ENCODE measurements at regions not wholly inside any gene's neighbourhood (a gene's known extent, or its start where the extent isn't known, plus 50 kb on each side); places are given as distances from the start of the nearest gene placed in this dataset.
A peak's percentile ranks its signal among the peaks of the same experiment; 100 is the strongest.
"Not testable (repeated sequence)": the region's sequence is repeated elsewhere in the genome, so short reads cannot be mapped to it uniquely, and the experiment has no call there.

DNA sequence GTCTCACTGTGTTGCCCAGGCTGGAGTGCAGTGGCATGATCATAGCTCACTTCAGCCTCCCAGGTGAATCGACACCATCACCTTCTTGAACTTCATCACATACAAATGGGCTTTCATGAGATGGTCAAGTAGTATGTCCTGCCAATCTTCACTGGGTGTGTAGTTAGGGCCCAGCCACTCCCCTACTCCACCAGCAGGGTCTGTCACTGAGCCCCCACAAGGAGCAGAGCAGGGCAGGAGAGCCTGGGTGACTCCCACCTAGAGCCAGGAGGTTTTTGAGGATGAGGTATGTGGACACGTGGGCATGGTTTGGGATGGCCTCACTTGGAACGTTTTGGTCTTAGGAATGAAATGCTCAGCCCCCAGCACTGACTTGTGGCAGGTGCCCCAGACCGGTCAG lies 4037.7 kb upstream of the TPTE start:
- H3K4me1 ChIP-seq (replicated peaks in 1 of 2; ENCODE audit: control insufficient read depth in 2 of 2, insufficient read depth in 2 of 2, low read length in 2 of 2); H3K9me3 ChIP-seq (replicated peaks; ENCODE audit: control insufficient read depth, insufficient read depth, low read depth, low read length); H3K4me2 ChIP-seq (ENCODE audit: insufficient read depth, low read length); H3K79me2 ChIP-seq (ENCODE audit: control insufficient read depth, insufficient read depth, low read length); in situ Hi-C loops (cut with MboI); H2AFZ ChIP-seq (ENCODE audit: low read depth, low read length); DNase-seq (ENCODE audit: extremely low read depth in 1 of 4, low spot score in 3 of 4); H4K20me1 ChIP-seq (replicated peaks; ENCODE audit: control insufficient read depth, insufficient read depth, low read length); intact Hi-C loops (cut with micrococcal nuclease); FAIRE-seq; BruUV-seq (replicated peaks); H3K36me3 ChIP-seq (ENCODE audit: control insufficient read depth, insufficient read depth, low read length); H3K9ac ChIP-seq (ENCODE audit: insufficient read depth in 1 of 2, low read depth in 2 of 2, low read length in 2 of 2); CTCF ChIA-PET (ENCODE audit: low intra/inter-chr PET ratio); H3K4me3 ChIP-seq; POLR2A ChIA-PET; H3K27me3 ChIP-seq (ENCODE audit: control insufficient read depth in 2 of 2, insufficient read depth in 2 of 2, low read length in 2 of 2); H3K27ac ChIP-seq (ENCODE audit: extremely low read depth, low read depth, low read length); H3K9me1 ChIP-seq (ENCODE audit: control insufficient read depth, insufficient read depth, low read length): not testable (repeated sequence)
- WGBS (ENCODE audit: insufficient coverage, low coverage, missing lambda C conversion rate), result no CpG with 5 or more reads among the region's 4 CpGs
- peak; percentile 67 for ATAC-seq

DNA sequence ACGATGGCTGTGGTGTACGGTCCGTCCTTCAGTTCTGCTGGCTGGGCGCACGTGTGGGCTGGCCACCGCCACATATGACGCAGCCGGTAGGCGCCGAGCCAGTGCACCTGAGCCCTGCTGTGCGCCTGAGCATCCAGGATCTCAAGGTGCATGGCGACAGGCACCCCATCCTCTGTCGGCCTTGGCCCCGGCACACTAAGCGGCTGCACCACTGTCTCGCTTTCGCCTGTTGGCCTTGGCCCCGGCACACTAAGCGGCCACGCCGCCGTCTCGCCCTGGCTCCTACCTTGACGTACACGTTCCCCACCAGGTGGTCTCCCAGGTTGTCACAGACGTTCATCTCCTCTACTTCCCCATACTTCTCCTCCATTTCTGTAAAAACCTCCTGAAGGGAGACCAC lies 4034.6 kb upstream of the TPTE start:
- POLR2A ChIA-PET; ATAC-seq; H3K27ac ChIP-seq (ENCODE audit: extremely low read depth, low read depth, low read length); H3K36me3 ChIP-seq (ENCODE audit: control insufficient read depth, insufficient read depth, low read length); H2AFZ ChIP-seq (ENCODE audit: low read depth, low read length); H4K20me1 ChIP-seq (replicated peaks; ENCODE audit: control insufficient read depth, insufficient read depth, low read length); CTCF ChIA-PET (ENCODE audit: low intra/inter-chr PET ratio); FAIRE-seq; intact Hi-C loops (cut with micrococcal nuclease); H3K4me3 ChIP-seq; H3K4me1 ChIP-seq (replicated peaks in 1 of 2; ENCODE audit: control insufficient read depth in 2 of 2, insufficient read depth in 2 of 2, low read length in 2 of 2); H3K4me2 ChIP-seq (ENCODE audit: insufficient read depth, low read length); BruUV-seq (replicated peaks); DNase-seq (ENCODE audit: extremely low read depth in 1 of 4, low spot score in 3 of 4); H3K27me3 ChIP-seq (ENCODE audit: control insufficient read depth in 2 of 2, insufficient read depth in 2 of 2, low read length in 2 of 2); in situ Hi-C loops (cut with MboI); H3K9me1 ChIP-seq (ENCODE audit: control insufficient read depth, insufficient read depth, low read length); H3K9me3 ChIP-seq (replicated peaks; ENCODE audit: control insufficient read depth, insufficient read depth, low read depth, low read length); H3K9ac ChIP-seq (ENCODE audit: insufficient read depth in 1 of 2, low read depth in 2 of 2, low read length in 2 of 2); H3K79me2 ChIP-seq (ENCODE audit: control insufficient read depth, insufficient read depth, low read length): not testable (repeated sequence)
- WGBS (ENCODE audit: insufficient coverage, low coverage, missing lambda C conversion rate), result 100% methylated on average over 3 of the region's 26 CpGs
- TF ChIP-seq POLR2G (IDR thresholded peaks at IDR 0.05; ENCODE audit: low read depth, low read length), result 0 out of 2 replicates have a peak, but pooled peaks have one; percentile 26

DNA sequence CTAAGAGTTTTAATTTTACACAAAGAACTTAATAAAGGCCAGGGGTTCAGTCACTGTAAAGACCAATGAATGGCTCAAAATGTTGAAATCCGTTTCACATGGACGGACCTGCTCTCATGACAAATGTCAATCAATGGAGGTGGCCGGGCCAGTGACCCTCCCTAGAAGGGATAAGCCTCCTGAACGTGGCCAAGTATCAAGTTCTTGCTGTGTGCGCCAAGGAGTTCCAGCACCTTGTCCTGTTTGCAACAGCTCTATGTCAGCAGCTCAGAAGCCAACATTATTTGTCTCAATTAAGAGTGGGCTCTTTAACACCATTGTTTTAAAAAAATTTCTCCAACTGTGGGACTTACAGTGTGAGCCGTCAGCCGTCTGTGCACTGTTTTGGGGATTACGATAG lies 4028.7 kb upstream of the TPTE start:
- ATAC-seq; H4K20me1 ChIP-seq (replicated peaks; ENCODE audit: control insufficient read depth, insufficient read depth, low read length); H2AFZ ChIP-seq (ENCODE audit: low read depth, low read length); H3K9me3 ChIP-seq (replicated peaks; ENCODE audit: control insufficient read depth, insufficient read depth, low read depth, low read length); H3K79me2 ChIP-seq (ENCODE audit: control insufficient read depth, insufficient read depth, low read length); POLR2A ChIA-PET; H3K4me1 ChIP-seq (replicated peaks in 1 of 2; ENCODE audit: control insufficient read depth in 2 of 2, insufficient read depth in 2 of 2, low read length in 2 of 2); H3K27ac ChIP-seq (ENCODE audit: extremely low read depth, low read depth, low read length); BruUV-seq (replicated peaks); FAIRE-seq; intact Hi-C loops (cut with micrococcal nuclease); CTCF ChIA-PET (ENCODE audit: low intra/inter-chr PET ratio); in situ Hi-C loops (cut with MboI); H3K4me3 ChIP-seq; H3K27me3 ChIP-seq (ENCODE audit: control insufficient read depth in 2 of 2, insufficient read depth in 2 of 2, low read length in 2 of 2); H3K4me2 ChIP-seq (ENCODE audit: insufficient read depth, low read length); H3K9ac ChIP-seq (ENCODE audit: insufficient read depth in 1 of 2, low read depth in 2 of 2, low read length in 2 of 2); DNase-seq (ENCODE audit: extremely low read depth in 1 of 4, low spot score in 3 of 4); H3K36me3 ChIP-seq (ENCODE audit: control insufficient read depth, insufficient read depth, low read length); H3K9me1 ChIP-seq (ENCODE audit: control insufficient read depth, insufficient read depth, low read length): not testable (repeated sequence)
- no CpG with 5 or more reads among the region's 8 CpGs for WGBS (ENCODE audit: insufficient coverage, low coverage, missing lambda C conversion rate)

DNA sequence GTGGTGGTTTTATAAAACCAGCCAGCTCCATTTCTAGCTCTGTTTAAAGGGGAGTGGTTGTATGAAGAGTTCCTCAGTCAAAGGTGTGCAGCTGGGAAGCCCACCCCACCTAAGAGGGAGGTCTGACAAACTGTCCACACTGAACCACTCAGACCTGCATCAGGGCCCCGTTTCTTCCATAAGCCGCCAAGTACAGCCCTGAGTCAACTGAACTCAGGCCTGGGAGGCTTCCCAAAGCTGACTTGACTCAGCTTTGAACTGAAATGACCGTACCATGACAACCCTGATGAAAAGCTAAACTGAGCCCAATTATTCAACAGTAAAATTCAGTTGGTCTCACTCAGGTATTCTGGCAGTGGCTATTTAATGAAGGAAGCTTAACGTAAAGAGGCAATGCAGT lies 4027.4 kb upstream of the TPTE start:
- H3K9me3 ChIP-seq (replicated peaks; ENCODE audit: control insufficient read depth, insufficient read depth, low read depth, low read length); DNase-seq (ENCODE audit: extremely low read depth in 1 of 4, low spot score in 3 of 4); FAIRE-seq; ATAC-seq; H3K27me3 ChIP-seq (ENCODE audit: control insufficient read depth in 2 of 2, insufficient read depth in 2 of 2, low read length in 2 of 2); CTCF ChIA-PET (ENCODE audit: low intra/inter-chr PET ratio); H4K20me1 ChIP-seq (replicated peaks; ENCODE audit: control insufficient read depth, insufficient read depth, low read length); in situ Hi-C loops (cut with MboI); H3K36me3 ChIP-seq (ENCODE audit: control insufficient read depth, insufficient read depth, low read length); H3K79me2 ChIP-seq (ENCODE audit: control insufficient read depth, insufficient read depth, low read length); H3K9ac ChIP-seq (ENCODE audit: insufficient read depth in 1 of 2, low read depth in 2 of 2, low read length in 2 of 2); intact Hi-C loops (cut with micrococcal nuclease); H2AFZ ChIP-seq (ENCODE audit: low read depth, low read length); H3K9me1 ChIP-seq (ENCODE audit: control insufficient read depth, insufficient read depth, low read length); BruUV-seq (replicated peaks); H3K27ac ChIP-seq (ENCODE audit: extremely low read depth, low read depth, low read length); H3K4me2 ChIP-seq (ENCODE audit: insufficient read depth, low read length); POLR2A ChIA-PET; H3K4me3 ChIP-seq; H3K4me1 ChIP-seq (replicated peaks in 1 of 2; ENCODE audit: control insufficient read depth in 2 of 2, insufficient read depth in 2 of 2, low read length in 2 of 2): not testable (repeated sequence)
- no CpG with 5 or more reads among the region's 4 CpGs for WGBS (ENCODE audit: insufficient coverage, low coverage, missing lambda C conversion rate)

Measured in K562 (cell line).